KMS-11 (cell line): ENCODE measurements at regions not wholly inside any gene's neighbourhood (a gene's known extent, or its start where the extent isn't known, plus 50 kb on each side); places are given as distances from the start of the nearest gene placed in this dataset.

ENCODE experiments used
- H2AFZ ChIP-seq: fragments of 200-600 bp; sonication (generic); 2 replicates; pipeline ENCODE4 v1.6.1; 2016; ENCODE audit warnings: antibody characterized with exemption, mixed run types, low read depth
- H3K27ac ChIP-seq: fragments of 200-600 bp; sonication (generic); 2 replicates; pipeline ENCODE4 v1.6.1; 2016; ENCODE audit warnings: mild to moderate bottlenecking, mixed run types
- H3K27me3 ChIP-seq: fragments of 200-600 bp; sonication (generic); 2 replicates; pipeline ENCODE4 v1.6.1; 2017; ENCODE audit warnings: mild to moderate bottlenecking, low read depth, mixed run types, moderate library complexity; ENCODE audit not compliant: insufficient read depth
- H3K36me3 ChIP-seq: fragments of 200-600 bp; sonication (generic); 2 replicates; pipeline ENCODE4 v1.6.1; 2017; ENCODE audit warnings: mild to moderate bottlenecking, mixed run types; ENCODE audit not compliant: insufficient read depth
- H3K4me1 ChIP-seq: fragments of 200-600 bp; sonication (generic); 2 replicates; pipeline ENCODE4 v1.6.1; 2016; ENCODE audit warnings: mild to moderate bottlenecking, low read depth, mixed run types; ENCODE audit not compliant: poor library complexity, severe bottlenecking
- H3K4me2 ChIP-seq: fragments of 200-600 bp; sonication (generic); 2 replicates; pipeline ENCODE4 v1.7.0; 2016; ENCODE audit warnings: mild to moderate bottlenecking, mixed run types
- H3K4me3 ChIP-seq: fragments of 200-600 bp; sonication (generic); IDR thresholded peaks from 2 replicates; pipeline ENCODE4 v1.6.1; 2017; ENCODE audit warnings: low read depth, low read length, mixed read lengths; ENCODE audit not compliant: insufficient read depth
- H3K79me2 ChIP-seq: fragments of 200-600 bp; sonication (generic); 2 replicates; pipeline ENCODE4 v1.6.1; 2016; ENCODE audit warnings: low read depth, mixed run types; ENCODE audit not compliant: insufficient read depth
- H3K9ac ChIP-seq: fragments of 200-600 bp; sonication (generic); 2 replicates; pipeline ENCODE4 v1.6.1; 2016; ENCODE audit warnings: mild to moderate bottlenecking, mixed run types
- H4K20me1 ChIP-seq: fragments of 200-600 bp; sonication (generic); 2 replicates; pipeline ENCODE4 v1.6.1; 2016; ENCODE audit warnings: mild to moderate bottlenecking, mixed run types; ENCODE audit not compliant: insufficient read depth
- TF ChIP-seq, protein P1 (sequence below): fragments of 200-600 bp; sonication (generic); conservative IDR thresholded peaks from 2 replicates; pipeline ENCODE4 v1.6.1; 2017; ENCODE audit warnings: low read depth, mild to moderate bottlenecking, antibody characterized with exemption, low read length, moderate library complexity, mixed read lengths

DNA sequence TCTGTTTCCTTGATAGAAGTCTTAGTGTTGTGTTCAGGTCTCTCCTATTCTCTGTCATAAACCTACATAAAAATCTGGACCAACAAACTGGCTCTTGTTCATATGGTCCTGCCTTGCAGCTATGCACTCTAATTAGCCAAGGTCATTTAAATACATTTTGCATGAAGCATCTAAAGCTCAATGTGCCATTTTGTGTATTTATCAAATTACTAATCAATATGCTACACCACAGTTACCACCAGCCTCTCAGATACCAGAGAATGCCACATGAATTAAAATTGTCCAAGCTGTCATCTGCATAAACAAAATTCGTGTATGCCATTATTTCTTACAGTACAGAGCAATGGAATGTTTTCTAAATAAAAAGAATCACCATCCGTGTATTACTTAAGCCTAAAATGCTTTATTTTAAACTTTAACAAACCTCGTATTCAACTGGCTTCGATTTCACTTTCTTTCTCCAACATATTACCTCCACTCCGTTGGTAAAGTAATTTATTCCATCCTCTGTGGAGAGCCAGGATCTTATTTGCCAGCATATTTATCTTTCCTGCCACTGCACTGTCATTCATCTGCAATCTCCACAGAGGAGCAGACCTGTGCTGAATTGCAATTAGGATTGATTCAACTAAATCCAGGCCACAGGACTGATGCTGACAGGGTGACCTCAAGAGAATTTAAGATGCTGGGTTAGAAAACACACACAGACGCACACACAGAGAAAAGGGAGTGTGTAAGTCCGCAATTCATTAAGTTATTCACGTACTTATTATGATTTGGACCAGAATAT lies 284.1 kb upstream of the FOXG1 start:
- H4K20me1 ChIP-seq: no peaks in the 10 kb centered on the region
- H3K36me3 ChIP-seq: no peaks in the 10 kb centered on the region
- TF ChIP-seq, protein P1, sequence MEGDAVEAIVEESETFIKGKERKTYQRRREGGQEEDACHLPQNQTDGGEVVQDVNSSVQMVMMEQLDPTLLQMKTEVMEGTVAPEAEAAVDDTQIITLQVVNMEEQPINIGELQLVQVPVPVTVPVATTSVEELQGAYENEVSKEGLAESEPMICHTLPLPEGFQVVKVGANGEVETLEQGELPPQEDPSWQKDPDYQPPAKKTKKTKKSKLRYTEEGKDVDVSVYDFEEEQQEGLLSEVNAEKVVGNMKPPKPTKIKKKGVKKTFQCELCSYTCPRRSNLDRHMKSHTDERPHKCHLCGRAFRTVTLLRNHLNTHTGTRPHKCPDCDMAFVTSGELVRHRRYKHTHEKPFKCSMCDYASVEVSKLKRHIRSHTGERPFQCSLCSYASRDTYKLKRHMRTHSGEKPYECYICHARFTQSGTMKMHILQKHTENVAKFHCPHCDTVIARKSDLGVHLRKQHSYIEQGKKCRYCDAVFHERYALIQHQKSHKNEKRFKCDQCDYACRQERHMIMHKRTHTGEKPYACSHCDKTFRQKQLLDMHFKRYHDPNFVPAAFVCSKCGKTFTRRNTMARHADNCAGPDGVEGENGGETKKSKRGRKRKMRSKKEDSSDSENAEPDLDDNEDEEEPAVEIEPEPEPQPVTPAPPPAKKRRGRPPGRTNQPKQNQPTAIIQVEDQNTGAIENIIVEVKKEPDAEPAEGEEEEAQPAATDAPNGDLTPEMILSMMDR: no peak
- no peaks in the 10 kb centered on the region for H3K27me3 ChIP-seq
- H2AFZ ChIP-seq: no peak overlapping the region
- no peak overlapping the region for H3K9ac ChIP-seq
- H3K79me2 ChIP-seq: no peaks in the 10 kb centered on the region
- no peaks in the 10 kb centered on the region for H3K4me1 ChIP-seq
- no peak overlapping the region for H3K27ac ChIP-seq
- H3K4me3 ChIP-seq: no peak overlapping the region
- H3K4me2 ChIP-seq: no peak overlapping the region

DNA sequence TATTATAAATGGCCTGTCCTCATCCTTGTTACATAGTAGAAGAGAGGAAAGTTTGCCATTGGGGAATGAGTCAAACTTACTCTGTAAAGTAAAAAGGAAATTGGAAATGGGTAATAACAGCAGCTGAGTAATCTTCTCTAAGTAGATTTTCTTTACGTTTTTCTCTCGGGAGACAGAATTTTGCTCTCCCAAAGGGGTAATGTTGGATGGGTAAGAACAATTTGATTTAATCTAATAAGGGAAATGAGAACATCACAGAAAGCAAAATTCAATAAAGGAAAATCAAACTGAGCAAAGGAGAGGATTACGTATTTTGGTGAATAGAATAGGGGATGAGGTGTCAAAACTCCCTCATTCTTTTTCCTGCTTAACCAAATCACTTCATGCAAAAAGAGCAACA lies 283.1 kb upstream of the FOXG1 start:
- Histone ChIP-seq H4K20me1 (no peaks in the 10 kb centered on the region), H3K9ac (no peak overlapping the region), H3K4me3 (no peak overlapping the region), H3K27me3 (no peaks in the 10 kb centered on the region), H2AFZ (no peak overlapping the region), H3K4me2 (no peak overlapping the region), H3K79me2 (no peaks in the 10 kb centered on the region), H3K4me1 (no peaks in the 10 kb centered on the region), H3K36me3 (no peaks in the 10 kb centered on the region), H3K27ac (no peak overlapping the region)
- TF ChIP-seq, protein P1: no peak

DNA sequence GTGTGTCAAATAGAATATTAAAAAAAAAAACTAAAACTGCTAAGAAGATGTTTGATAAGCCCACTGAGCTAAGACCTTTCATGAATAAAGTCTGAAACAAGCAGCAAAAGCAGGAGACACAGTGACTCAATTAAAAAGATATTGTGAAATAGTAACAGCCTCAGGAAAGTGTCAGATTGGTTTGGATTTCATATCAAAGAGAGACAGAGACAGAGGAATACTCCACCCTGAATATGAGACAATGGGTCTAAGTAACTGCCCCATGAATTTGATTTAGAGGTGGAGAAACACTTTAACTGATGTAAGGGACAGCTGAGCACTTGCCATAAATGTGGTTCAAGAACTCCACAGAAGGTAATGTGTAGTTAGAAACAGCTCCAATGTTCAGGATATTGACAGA lies 277.9 kb upstream of the FOXG1 start:
- Histone ChIP-seq H4K20me1 (no peaks in the 10 kb centered on the region), H3K27ac (no peak overlapping the region), H2AFZ (no peak overlapping the region), H3K36me3 (no peaks in the 10 kb centered on the region), H3K4me2 (no peak overlapping the region), H3K4me1 (no peaks in the 10 kb centered on the region), H3K79me2 (no peaks in the 10 kb centered on the region), H3K4me3 (no peak overlapping the region), H3K9ac (no peak overlapping the region), H3K27me3 (no peaks in the 10 kb centered on the region)
- TF ChIP-seq, protein P1: no peak

DNA sequence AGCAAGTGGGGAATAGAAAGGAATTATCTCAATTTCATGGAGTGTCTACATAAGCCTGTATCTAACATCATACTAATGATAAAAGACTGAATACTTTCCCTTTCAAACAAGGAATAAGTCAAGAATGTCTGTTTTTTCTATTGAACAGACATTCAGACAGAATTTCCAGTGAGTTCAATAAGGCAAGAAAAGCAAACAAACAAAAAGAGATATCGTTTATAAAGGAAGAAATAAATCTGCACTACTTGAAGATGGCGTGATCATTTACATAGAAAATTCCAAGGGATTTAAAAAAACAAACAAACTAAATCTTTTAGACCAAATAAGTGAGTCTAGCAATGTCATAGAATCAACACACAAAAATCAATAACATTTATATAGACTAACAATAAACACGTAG lies 273.1 kb upstream of the FOXG1 start:
- Histone ChIP-seq H3K4me1 (no peaks in the 10 kb centered on the region), H3K4me2 (no peak overlapping the region), H3K79me2 (no peaks in the 10 kb centered on the region), H3K4me3 (no peak overlapping the region), H3K36me3 (no peaks in the 10 kb centered on the region), H4K20me1 (no peaks in the 10 kb centered on the region), H3K27ac (no peak overlapping the region), H3K27me3 (no peaks in the 10 kb centered on the region), H2AFZ (no peak overlapping the region), H3K9ac (no peak overlapping the region)
- TF ChIP-seq, protein P1: no peak
